ENCODE measurements at regions not wholly inside any gene's neighbourhood (a gene's known extent, or its start where the extent isn't known, plus 50 kb on each side); places are given as distances from the start of the nearest gene placed in this dataset.

DNA sequence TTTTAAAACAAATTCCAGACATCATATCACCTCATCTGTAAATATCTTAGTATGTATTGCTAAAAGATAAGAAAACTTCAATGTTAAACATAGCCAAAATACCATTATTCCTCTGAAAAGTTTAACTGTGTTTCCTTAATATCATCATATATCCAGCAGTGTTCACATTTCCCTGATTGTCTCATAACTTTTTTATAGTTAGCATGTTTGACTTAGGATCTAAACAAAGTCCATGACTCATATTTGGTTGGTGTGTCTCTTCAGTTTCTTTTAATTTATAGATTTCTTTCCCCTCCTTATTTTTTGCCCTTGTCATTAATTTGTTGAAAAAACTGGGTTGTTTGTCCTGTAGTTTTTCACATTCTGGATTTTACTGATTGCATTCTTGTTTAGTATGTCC, 163.0 kb downstream of the RPS12 start:
- ChIA-PET POLR2A (ENCODE audit: unreplicated experiment) (no interaction called here), CTCF (no interaction called here)
- Histone ChIP-seq H3K4me3 (ENCODE audit: low read length) (no peak overlapping the region), H3K36me3 (ENCODE audit: low read depth, low read length) (no peaks in the 10 kb centered on the region), H3K9me3 (ENCODE audit: low read length) (no peaks in the 10 kb centered on the region), H4K20me1 (ENCODE audit: low read length) (no peaks in the 10 kb centered on the region), H2AFZ (ENCODE audit: low read length) (no peak overlapping the region), H3F3A (ENCODE audit: low read length, unreplicated experiment) (no peaks in the 10 kb centered on the region), H3K27me3 (ENCODE audit: low read length) (no peaks in the 10 kb centered on the region), H3K27ac (ENCODE audit: low read length) (peak overlapping the region; percentile 12; the same call in 1 of the 2 replicates), H3K9me2 (replicated peaks; ENCODE audit: low read length) (no peaks in the 10 kb centered on the region), H3K79me2 (ENCODE audit: low read length) (no peaks in the 10 kb centered on the region), H3K4me2 (ENCODE audit: low read length) (0 out of 2 replicates have a peak overlapping the region, but pooled peaks have one; percentile 24), H3K9ac (ENCODE audit: low read length) (no peak overlapping the region), H3K4me1 (ENCODE audit: insufficient read depth, low read length) (peaks cover 16% of the 10 kb centered on the region)
- ATAC-seq, result peak; percentile 85
- no TSS peak for BruUV-seq (replicated peaks)
- intact Hi-C loops (cut with micrococcal nuclease), result no loop called here
- TF ChIP-seq EZH2phosphoT487 (IDR thresholded peaks at IDR 0.05; ENCODE audit: borderline replicate concordance, low read length) (no peak), EZH2 (IDR thresholded peaks at IDR 0.05; ENCODE audit: low read length, unreplicated experiment) (no peak)
- TF ChIP-seq, protein P1, sequence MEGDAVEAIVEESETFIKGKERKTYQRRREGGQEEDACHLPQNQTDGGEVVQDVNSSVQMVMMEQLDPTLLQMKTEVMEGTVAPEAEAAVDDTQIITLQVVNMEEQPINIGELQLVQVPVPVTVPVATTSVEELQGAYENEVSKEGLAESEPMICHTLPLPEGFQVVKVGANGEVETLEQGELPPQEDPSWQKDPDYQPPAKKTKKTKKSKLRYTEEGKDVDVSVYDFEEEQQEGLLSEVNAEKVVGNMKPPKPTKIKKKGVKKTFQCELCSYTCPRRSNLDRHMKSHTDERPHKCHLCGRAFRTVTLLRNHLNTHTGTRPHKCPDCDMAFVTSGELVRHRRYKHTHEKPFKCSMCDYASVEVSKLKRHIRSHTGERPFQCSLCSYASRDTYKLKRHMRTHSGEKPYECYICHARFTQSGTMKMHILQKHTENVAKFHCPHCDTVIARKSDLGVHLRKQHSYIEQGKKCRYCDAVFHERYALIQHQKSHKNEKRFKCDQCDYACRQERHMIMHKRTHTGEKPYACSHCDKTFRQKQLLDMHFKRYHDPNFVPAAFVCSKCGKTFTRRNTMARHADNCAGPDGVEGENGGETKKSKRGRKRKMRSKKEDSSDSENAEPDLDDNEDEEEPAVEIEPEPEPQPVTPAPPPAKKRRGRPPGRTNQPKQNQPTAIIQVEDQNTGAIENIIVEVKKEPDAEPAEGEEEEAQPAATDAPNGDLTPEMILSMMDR (conservative IDR thresholded peaks at IDR 0.05; ENCODE audit: low read depth, low read length), result no peak
- peak; percentile 35 for DNase-seq

DNA sequence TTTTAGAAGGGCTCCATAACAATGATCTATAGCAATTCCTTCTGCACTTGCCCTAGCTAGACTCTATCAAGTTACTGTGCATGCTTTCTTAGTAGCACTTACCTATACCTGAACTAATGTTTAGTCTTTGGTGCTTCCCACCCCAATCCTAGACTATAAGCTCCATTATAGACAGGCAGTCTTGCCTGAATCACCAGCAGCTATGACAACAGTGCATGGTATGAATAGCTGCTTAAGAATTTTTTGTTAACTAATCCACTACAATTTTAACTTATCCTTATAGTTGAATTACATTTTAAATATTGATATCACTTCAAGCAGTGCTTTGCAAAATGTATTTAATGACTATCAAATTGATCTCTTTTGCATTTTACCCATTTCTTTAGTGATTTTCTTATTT, 164.3 kb downstream of the RPS12 start:
- TF ChIP-seq, protein P1 (conservative IDR thresholded peaks at IDR 0.05; ENCODE audit: low read depth, low read length), result no peak
- TF ChIP-seq EZH2phosphoT487 (IDR thresholded peaks at IDR 0.05; ENCODE audit: borderline replicate concordance, low read length), result no peak
- no peak for TF ChIP-seq EZH2 (IDR thresholded peaks at IDR 0.05; ENCODE audit: low read length, unreplicated experiment)
- H3K4me2 ChIP-seq (ENCODE audit: low read length), result no peak overlapping the region
- H3K27ac ChIP-seq (ENCODE audit: low read length), result no peak overlapping the region
- ATAC-seq, result no peak
- no peaks in the 10 kb centered on the region for H3K27me3 ChIP-seq (ENCODE audit: low read length)
- H2AFZ ChIP-seq (ENCODE audit: low read length), result no peak overlapping the region
- no TSS peak for BruUV-seq (replicated peaks)
- no peaks in the 10 kb centered on the region for H3K9me3 ChIP-seq (ENCODE audit: low read length)
- H3K4me3 ChIP-seq (ENCODE audit: low read length), result no peak overlapping the region
- intact Hi-C loops (cut with micrococcal nuclease), result no loop called here
- H3F3A ChIP-seq (ENCODE audit: low read length, unreplicated experiment), result no peaks in the 10 kb centered on the region
- no peaks in the 10 kb centered on the region for H3K36me3 ChIP-seq (ENCODE audit: low read depth, low read length)
- ChIA-PET CTCF (no interaction called here), POLR2A (ENCODE audit: unreplicated experiment) (no interaction called here)
- H3K79me2 ChIP-seq (ENCODE audit: low read length), result no peaks in the 10 kb centered on the region
- peaks cover 16% of the 10 kb centered on the region for H3K4me1 ChIP-seq (ENCODE audit: insufficient read depth, low read length)
- H4K20me1 ChIP-seq (ENCODE audit: low read length), result no peaks in the 10 kb centered on the region
- no peak for DNase-seq
- no peak overlapping the region for H3K9ac ChIP-seq (ENCODE audit: low read length)
- no peaks in the 10 kb centered on the region for H3K9me2 ChIP-seq (replicated peaks; ENCODE audit: low read length)

DNA sequence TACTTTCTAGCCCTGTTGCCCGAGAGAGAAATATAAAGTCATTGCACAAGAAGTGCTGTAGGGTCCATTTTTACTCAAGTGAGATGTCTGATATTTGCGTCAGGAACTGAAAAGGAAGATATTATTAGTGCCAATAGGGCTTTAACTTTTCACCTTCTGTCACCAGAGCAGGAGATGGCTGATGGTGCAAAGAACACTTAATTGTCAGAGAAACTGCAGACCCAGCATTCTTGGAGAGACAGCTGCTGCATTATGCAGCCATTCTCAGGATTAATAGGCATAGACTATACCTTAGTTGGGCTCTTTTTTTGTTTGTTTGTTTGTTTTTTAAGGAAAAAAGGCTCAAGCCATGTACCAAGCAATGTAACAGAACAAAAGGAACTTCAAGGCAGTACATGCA, 179.4 kb downstream of the RPS12 start:
- POLR2A ChIA-PET (ENCODE audit: unreplicated experiment), result no interaction called here
- TF ChIP-seq EZH2 (IDR thresholded peaks at IDR 0.05; ENCODE audit: low read length, unreplicated experiment) (no peak), EZH2phosphoT487 (IDR thresholded peaks at IDR 0.05; ENCODE audit: borderline replicate concordance, low read length) (no peak)
- TF ChIP-seq, protein P1 (conservative IDR thresholded peaks at IDR 0.05; ENCODE audit: low read depth, low read length), result no peak
- intact Hi-C loops (cut with micrococcal nuclease), result no loop called here
- Histone ChIP-seq H3F3A (ENCODE audit: low read length, unreplicated experiment) (no peaks in the 10 kb centered on the region), H3K9me2 (replicated peaks; ENCODE audit: low read length) (no peaks in the 10 kb centered on the region), H3K27ac (ENCODE audit: low read length) (no peak overlapping the region), H3K27me3 (ENCODE audit: low read length) (no peaks in the 10 kb centered on the region), H3K9me3 (ENCODE audit: low read length) (no peaks in the 10 kb centered on the region), H2AFZ (ENCODE audit: low read length) (no peak overlapping the region), H3K4me2 (ENCODE audit: low read length) (no peak overlapping the region), H3K36me3 (ENCODE audit: low read depth, low read length) (no peaks in the 10 kb centered on the region), H4K20me1 (ENCODE audit: low read length) (no peaks in the 10 kb centered on the region), H3K4me1 (ENCODE audit: insufficient read depth, low read length) (no peaks in the 10 kb centered on the region), H3K9ac (ENCODE audit: low read length) (no peak overlapping the region), H3K4me3 (ENCODE audit: low read length) (no peak overlapping the region), H3K79me2 (ENCODE audit: low read length) (no peaks in the 10 kb centered on the region)
- CTCF ChIA-PET, result no interaction called here
- no peak for DNase-seq
- no peak for ATAC-seq
- BruUV-seq (replicated peaks), result no TSS peak
